ENCODE measurements at regions not wholly inside any gene's neighbourhood (a gene's known extent, or its start where the extent isn't known, plus 50 kb on each side); places are given as distances from the start of the nearest gene placed in this dataset.

GRCh38 chr2:160658851-160659250, 165.2 kb upstream of the RBMS1 start:
- Histone ChIP-seq H3K36me3 (ENCODE audit: control insufficient read depth in 1 of 2, insufficient read depth in 2 of 2, low read length in 2 of 2) (no peaks in the 10 kb centered on the region), H3K4me3 (ENCODE audit: low read depth in 1 of 2, low read length in 2 of 2) (no peak overlapping the region), H3K27me3 (ENCODE audit: low read depth, low read length) (no peaks in the 10 kb centered on the region), H3K9me3 (ENCODE audit: control insufficient read depth in 1 of 2, low read length in 2 of 2) (no peaks in the 10 kb centered on the region), H3K4me1 (ENCODE audit: control insufficient read depth in 1 of 2, insufficient read depth in 2 of 2, low read length in 2 of 2) (peaks cover 0 to 3% of the 10 kb centered on the region in 2 donors), H3K27ac (ENCODE audit: low read length) (no peak overlapping the region)

DNA sequence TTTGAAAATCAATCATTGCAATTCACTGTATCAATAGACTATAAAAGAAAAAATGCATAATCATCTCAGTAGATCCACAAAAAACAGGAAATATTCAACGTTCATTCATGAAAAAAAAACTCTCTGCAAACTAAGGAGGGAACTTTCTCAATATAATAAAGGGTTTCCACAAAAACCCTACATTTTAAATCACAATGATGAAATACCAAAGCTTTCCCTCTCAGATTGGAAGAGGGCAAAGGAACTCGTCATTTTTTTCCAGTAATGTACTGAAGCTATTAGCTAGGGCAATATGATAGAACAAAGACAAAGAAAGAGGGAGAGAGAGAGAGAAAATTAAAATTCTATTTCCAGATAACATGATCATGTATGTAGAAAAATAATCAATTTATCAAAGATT, 167.1 kb upstream of the RBMS1 start:
- Histone ChIP-seq H3K27ac (ENCODE audit: low read length) (no peak overlapping the region), H3K9me3 (ENCODE audit: control insufficient read depth in 1 of 2, low read length in 2 of 2) (no peaks in the 10 kb centered on the region), H3K4me1 (ENCODE audit: control insufficient read depth in 1 of 2, insufficient read depth in 2 of 2, low read length in 2 of 2) (peaks cover under 1 to 4% of the 10 kb centered on the region in 2 donors), H3K4me3 (ENCODE audit: low read depth in 1 of 2, low read length in 2 of 2) (no peak overlapping the region), H3K36me3 (ENCODE audit: control insufficient read depth in 1 of 2, insufficient read depth in 2 of 2, low read length in 2 of 2) (no peaks in the 10 kb centered on the region), H3K27me3 (ENCODE audit: low read depth, low read length) (no peaks in the 10 kb centered on the region)

DNA sequence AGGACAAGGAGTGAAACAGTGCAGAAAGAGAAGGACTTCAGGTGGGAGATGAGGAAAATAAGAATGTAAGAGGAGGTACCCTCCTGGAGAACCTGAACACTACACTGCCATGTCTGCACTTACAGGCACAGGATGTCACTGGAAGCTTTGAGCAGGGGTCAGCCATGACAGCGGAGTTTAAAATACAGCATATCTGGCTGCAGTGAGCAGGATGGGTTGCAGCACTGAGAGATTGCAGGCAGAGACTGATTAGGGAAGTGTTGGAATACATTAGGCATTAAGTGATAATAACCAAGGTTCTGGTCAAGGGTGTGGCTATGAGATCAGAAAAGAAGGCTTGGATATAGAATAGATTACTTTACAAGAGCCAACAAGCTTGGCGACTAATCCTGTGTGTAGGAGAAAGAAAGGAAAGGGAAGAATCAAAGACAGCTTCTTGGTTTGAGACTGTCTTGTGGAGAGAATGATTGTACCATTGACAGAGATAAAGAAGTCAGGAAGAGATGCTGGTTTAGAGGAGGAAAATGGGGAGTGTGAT, 171.1 kb upstream of the RBMS1 start:
- peaks cover 5 to 20% of the 10 kb centered on the region in 2 donors for H3K4me1 ChIP-seq (ENCODE audit: control insufficient read depth in 1 of 2, insufficient read depth in 2 of 2, low read length in 2 of 2)
- no peak overlapping the region for H3K27ac ChIP-seq (ENCODE audit: low read length)
- H3K36me3 ChIP-seq (ENCODE audit: control insufficient read depth in 1 of 2, insufficient read depth in 2 of 2, low read length in 2 of 2), result no peaks in the 10 kb centered on the region
- H3K27me3 ChIP-seq (ENCODE audit: low read depth, low read length), result no peaks in the 10 kb centered on the region
- no peaks in the 10 kb centered on the region for H3K9me3 ChIP-seq (ENCODE audit: control insufficient read depth in 1 of 2, low read length in 2 of 2)
- no peak overlapping the region for H3K4me3 ChIP-seq (ENCODE audit: low read depth in 1 of 2, low read length in 2 of 2)

GRCh38 chr2:160666154-160667060, 172.8 kb upstream of the RBMS1 start:
- Histone ChIP-seq H3K27me3 (ENCODE audit: low read depth, low read length) (no peaks in the 10 kb centered on the region), H3K36me3 (ENCODE audit: control insufficient read depth in 1 of 2, insufficient read depth in 2 of 2, low read length in 2 of 2) (no peaks in the 10 kb centered on the region), H3K27ac (ENCODE audit: low read length) (peak overlapping the region; percentile 87), H3K4me1 (ENCODE audit: control insufficient read depth in 1 of 2, insufficient read depth in 2 of 2, low read length in 2 of 2) (peaks cover 5 to 20% of the 10 kb centered on the region in 2 donors), H3K4me3 (ENCODE audit: low read depth in 1 of 2, low read length in 2 of 2) (peak overlapping the region; percentile 19 to 26), H3K9me3 (ENCODE audit: control insufficient read depth in 1 of 2, low read length in 2 of 2) (no peaks in the 10 kb centered on the region)

DNA sequence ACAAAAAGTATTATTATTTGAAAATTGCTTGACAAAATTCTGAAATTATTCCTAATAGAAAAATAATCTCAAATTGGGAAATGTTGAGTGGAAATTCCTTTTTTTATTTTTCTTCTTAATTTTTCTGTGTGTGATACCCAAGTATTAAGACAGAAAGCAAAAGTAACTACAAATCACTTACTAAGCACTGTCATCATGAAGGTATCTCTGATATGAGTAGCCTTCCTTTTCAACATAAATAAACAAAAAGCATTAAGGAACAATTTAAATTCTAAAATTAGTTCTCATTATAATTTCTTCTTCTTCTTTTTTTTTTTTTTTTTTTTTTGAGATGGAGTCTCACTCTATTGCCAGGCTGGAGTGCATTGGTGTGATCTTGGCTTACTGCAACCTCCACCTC, 174.2 kb upstream of the RBMS1 start:
- no peak overlapping the region for H3K4me3 ChIP-seq (ENCODE audit: low read depth in 1 of 2, low read length in 2 of 2)
- no peaks in the 10 kb centered on the region for H3K9me3 ChIP-seq (ENCODE audit: control insufficient read depth in 1 of 2, low read length in 2 of 2)
- no peaks in the 10 kb centered on the region for H3K36me3 ChIP-seq (ENCODE audit: control insufficient read depth in 1 of 2, insufficient read depth in 2 of 2, low read length in 2 of 2)
- peaks cover 5 to 20% of the 10 kb centered on the region in 2 donors for H3K4me1 ChIP-seq (ENCODE audit: control insufficient read depth in 1 of 2, insufficient read depth in 2 of 2, low read length in 2 of 2)
- H3K27ac ChIP-seq (ENCODE audit: low read length), result peak overlapping the region; percentile 87
- no peaks in the 10 kb centered on the region for H3K27me3 ChIP-seq (ENCODE audit: low read depth, low read length)

DNA sequence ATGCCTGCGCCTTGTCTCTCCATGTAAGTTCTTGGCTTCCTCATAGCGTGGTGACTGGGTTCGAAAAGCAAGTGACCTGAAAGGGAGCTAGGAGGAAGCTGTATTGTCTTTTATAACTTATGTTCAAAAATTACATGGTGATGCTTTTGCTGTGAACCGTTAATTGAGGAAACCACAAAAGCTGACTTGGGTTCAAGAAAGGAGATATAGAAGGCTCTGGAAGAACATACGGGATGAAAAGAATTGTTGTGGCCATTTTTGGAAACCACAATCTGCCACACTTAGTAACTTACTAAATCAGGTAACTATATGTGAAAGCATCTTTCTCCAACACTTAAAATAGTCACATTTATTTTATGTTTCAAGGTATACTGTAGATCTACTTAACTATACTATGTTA, 177.0 kb upstream of the RBMS1 start:
- H3K36me3 ChIP-seq (ENCODE audit: control insufficient read depth in 1 of 2, insufficient read depth in 2 of 2, low read length in 2 of 2), result no peaks in the 10 kb centered on the region
- peaks cover 0 to 5% of the 10 kb centered on the region in 2 donors for H3K9me3 ChIP-seq (ENCODE audit: control insufficient read depth in 1 of 2, low read length in 2 of 2)
- peaks cover 5 to 20% of the 10 kb centered on the region in 2 donors for H3K4me1 ChIP-seq (ENCODE audit: control insufficient read depth in 1 of 2, insufficient read depth in 2 of 2, low read length in 2 of 2)
- H3K4me3 ChIP-seq (ENCODE audit: low read depth in 1 of 2, low read length in 2 of 2), result no peak overlapping the region
- no peak overlapping the region for H3K27ac ChIP-seq (ENCODE audit: low read length)
- no peaks in the 10 kb centered on the region for H3K27me3 ChIP-seq (ENCODE audit: low read depth, low read length)

DNA sequence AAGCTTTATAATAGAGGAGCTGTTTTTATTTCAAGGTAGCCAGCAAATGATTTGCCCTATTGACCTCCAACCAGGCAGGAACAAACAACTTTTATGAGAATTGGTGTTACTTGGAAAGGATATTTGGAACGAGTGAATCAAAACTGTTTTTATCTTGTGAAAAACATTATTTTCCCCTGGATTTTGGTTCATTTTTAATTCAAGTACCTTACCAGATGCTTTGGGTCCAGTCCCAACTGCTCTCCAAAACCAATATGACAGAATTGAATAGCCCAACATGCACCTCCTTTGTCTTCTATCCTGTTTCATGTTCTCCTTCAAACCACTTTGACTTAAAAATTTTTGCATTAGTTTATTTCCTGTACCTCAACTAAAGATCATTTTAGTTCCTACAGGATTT, 178.6 kb upstream of the RBMS1 start:
- Histone ChIP-seq H3K4me3 (ENCODE audit: low read depth in 1 of 2, low read length in 2 of 2) (no peak overlapping the region), H3K27me3 (ENCODE audit: low read depth, low read length) (no peaks in the 10 kb centered on the region), H3K9me3 (ENCODE audit: control insufficient read depth in 1 of 2, low read length in 2 of 2) (peaks cover 0 to 5% of the 10 kb centered on the region in 2 donors), H3K4me1 (ENCODE audit: control insufficient read depth in 1 of 2, insufficient read depth in 2 of 2, low read length in 2 of 2) (peaks cover 0 to 5% of the 10 kb centered on the region in 2 donors), H3K27ac (ENCODE audit: low read length) (no peak overlapping the region), H3K36me3 (ENCODE audit: control insufficient read depth in 1 of 2, insufficient read depth in 2 of 2, low read length in 2 of 2) (no peaks in the 10 kb centered on the region)

DNA sequence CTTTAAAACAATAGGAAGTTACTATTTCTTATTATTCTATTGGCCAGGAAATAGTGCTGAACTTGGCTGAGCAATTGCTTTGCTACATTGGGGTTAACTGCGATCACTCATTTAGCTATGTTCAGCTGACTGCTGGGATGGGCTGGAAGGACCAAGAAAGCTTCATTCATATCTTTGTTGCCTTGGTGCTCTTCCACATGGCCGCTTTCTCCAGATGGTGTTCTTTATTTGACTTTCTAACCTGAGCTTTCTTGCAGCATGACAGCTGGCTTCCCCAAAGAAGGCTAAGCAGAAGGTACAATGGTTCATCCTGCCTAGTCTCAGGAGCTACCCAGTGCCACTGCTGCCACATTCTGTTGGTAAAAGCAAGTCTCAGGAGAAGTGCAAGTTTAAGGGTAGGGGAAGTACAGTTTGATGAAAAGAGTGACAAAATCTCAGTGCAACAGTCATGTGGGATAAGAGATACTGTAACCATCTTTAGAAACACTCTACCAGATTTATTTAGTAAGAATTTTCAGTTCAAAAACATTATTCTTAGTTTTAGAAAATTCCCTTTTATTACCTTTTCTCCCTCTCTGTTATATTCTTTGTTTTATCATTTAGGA, 180.6 kb upstream of the RBMS1 start:
- H3K4me1 ChIP-seq (ENCODE audit: control insufficient read depth in 1 of 2, insufficient read depth in 2 of 2, low read length in 2 of 2), result no peaks in the 10 kb centered on the region
- H3K27me3 ChIP-seq (ENCODE audit: low read depth, low read length), result no peaks in the 10 kb centered on the region
- no peaks in the 10 kb centered on the region for H3K36me3 ChIP-seq (ENCODE audit: control insufficient read depth in 1 of 2, insufficient read depth in 2 of 2, low read length in 2 of 2)
- H3K9me3 ChIP-seq (ENCODE audit: control insufficient read depth in 1 of 2, low read length in 2 of 2), result peaks cover 0 to 5% of the 10 kb centered on the region in 2 donors
- H3K27ac ChIP-seq (ENCODE audit: low read length), result no peak overlapping the region
- H3K4me3 ChIP-seq (ENCODE audit: low read depth in 1 of 2, low read length in 2 of 2), result no peak overlapping the region

DNA sequence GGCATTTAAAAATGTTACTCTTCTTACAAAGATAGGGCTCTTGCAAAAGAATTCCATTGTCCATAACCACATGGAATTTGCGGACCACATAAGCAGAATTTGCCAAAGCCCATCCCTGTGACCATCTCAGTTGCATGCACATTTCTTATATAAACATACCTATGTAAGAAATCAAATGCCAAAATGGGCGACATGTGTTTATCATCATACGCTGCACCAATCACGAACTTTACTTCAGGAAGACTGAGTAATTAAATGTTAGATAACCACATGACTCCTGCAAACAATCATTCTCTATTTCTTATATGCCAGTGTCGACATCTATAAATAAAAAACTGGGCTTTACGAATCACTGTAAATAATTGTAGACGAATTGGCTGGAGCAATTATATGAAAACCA, 186.1 kb upstream of the RBMS1 start:
- no peaks in the 10 kb centered on the region for H3K4me1 ChIP-seq (ENCODE audit: control insufficient read depth in 1 of 2, insufficient read depth in 2 of 2, low read length in 2 of 2)
- H3K9me3 ChIP-seq (ENCODE audit: control insufficient read depth in 1 of 2, low read length in 2 of 2), result no peaks in the 10 kb centered on the region
- H3K36me3 ChIP-seq (ENCODE audit: control insufficient read depth in 1 of 2, insufficient read depth in 2 of 2, low read length in 2 of 2), result no peaks in the 10 kb centered on the region
- no peak overlapping the region for H3K4me3 ChIP-seq (ENCODE audit: low read depth in 1 of 2, low read length in 2 of 2)
- H3K27ac ChIP-seq (ENCODE audit: low read length), result no peak overlapping the region
- H3K27me3 ChIP-seq (ENCODE audit: low read depth, low read length), result no peaks in the 10 kb centered on the region

- Histone ChIP-seq H3K4me3 (ENCODE audit: low read depth in 1 of 2, low read length in 2 of 2) (no peak overlapping the region), H3K27ac (ENCODE audit: low read length) (no peak overlapping the region)
These were observed 186.7 kb upstream of the RBMS1 start for GRCh38 chr2:160680294-160680693.

GRCh38 chr2:160680974-160681373, 187.4 kb upstream of the RBMS1 start:
- Histone ChIP-seq H3K27ac (ENCODE audit: low read length) (no peak overlapping the region), H3K27me3 (ENCODE audit: low read depth, low read length) (no peaks in the 10 kb centered on the region), H3K9me3 (ENCODE audit: control insufficient read depth in 1 of 2, low read length in 2 of 2) (no peaks in the 10 kb centered on the region), H3K4me3 (ENCODE audit: low read depth in 1 of 2, low read length in 2 of 2) (no peak overlapping the region), H3K4me1 (ENCODE audit: control insufficient read depth in 1 of 2, insufficient read depth in 2 of 2, low read length in 2 of 2) (no peaks in the 10 kb centered on the region), H3K36me3 (ENCODE audit: control insufficient read depth in 1 of 2, insufficient read depth in 2 of 2, low read length in 2 of 2) (no peaks in the 10 kb centered on the region)

More at GRCh38 chr2:160680294-160680693, 186.7 kb upstream of the RBMS1 start:
- no peaks in the 10 kb centered on the region for H3K27me3 ChIP-seq (ENCODE audit: low read depth, low read length)
- no peaks in the 10 kb centered on the region for H3K4me1 ChIP-seq (ENCODE audit: control insufficient read depth in 1 of 2, insufficient read depth in 2 of 2, low read length in 2 of 2)
- H3K9me3 ChIP-seq (ENCODE audit: control insufficient read depth in 1 of 2, low read length in 2 of 2), result no peaks in the 10 kb centered on the region
- H3K36me3 ChIP-seq (ENCODE audit: control insufficient read depth in 1 of 2, insufficient read depth in 2 of 2, low read length in 2 of 2), result no peaks in the 10 kb centered on the region

Measured in muscle layer of duodenum (tissue), 2 donors.